ENCODE measurements at regions not wholly inside any gene's neighbourhood (a gene's known extent, or its start where the extent isn't known, plus 50 kb on each side); places are given as distances from the start of the nearest gene placed in this dataset.

GRCh38 chr13:107331359-107331758 lies 763.4 kb upstream of the ARGLU1 start:
- DNase-seq (ENCODE audit: low spot score): no peak

GRCh38 chr13:107330484-107330883 lies 762.5 kb upstream of the ARGLU1 start:
- no peak for DNase-seq (ENCODE audit: low spot score)

GRCh38 chr13:107329991-107330390 lies 762.1 kb upstream of the ARGLU1 start:
- no peak for DNase-seq (ENCODE audit: low spot score)

GRCh38 chr13:107324416-107325204 lies 756.7 kb upstream of the ARGLU1 start:
- no peak for DNase-seq (ENCODE audit: low spot score)

GRCh38 chr13:107322228-107322627 lies 754.3 kb upstream of the ARGLU1 start:
- no peak for DNase-seq (ENCODE audit: low spot score)

- DNase-seq (ENCODE audit: low spot score): no peak
Observed at GRCh38 chr13:107305178-107305577, 737.2 kb upstream of the ARGLU1 start.

GRCh38 chr13:107301724-107302374 lies 733.9 kb upstream of the ARGLU1 start:
- DNase-seq (ENCODE audit: low spot score): no peak

- no peak for DNase-seq (ENCODE audit: low spot score)
Observed at GRCh38 chr13:107299717-107300116, 731.8 kb upstream of the ARGLU1 start.

- no peak for DNase-seq (ENCODE audit: low spot score)
Observed at GRCh38 chr13:107296804-107297203, 728.9 kb upstream of the ARGLU1 start.

GRCh38 chr13:107295416-107296140 lies 727.6 kb upstream of the ARGLU1 start:
- no peak for DNase-seq (ENCODE audit: low spot score)

GRCh38 chr13:107293924-107294323 lies 726.0 kb upstream of the ARGLU1 start:
- no peak for DNase-seq (ENCODE audit: low spot score)

GRCh38 chr13:107291875-107292274 lies 723.9 kb upstream of the ARGLU1 start:
- no peak for DNase-seq (ENCODE audit: low spot score)

- DNase-seq (ENCODE audit: low spot score): no peak
Observed at GRCh38 chr13:107289540-107289939, 721.6 kb upstream of the ARGLU1 start.

- DNase-seq (ENCODE audit: low spot score): no peak
Observed at GRCh38 chr13:107284173-107284572, 716.2 kb upstream of the ARGLU1 start.

GRCh38 chr13:107277911-107278310 lies 710.0 kb upstream of the ARGLU1 start:
- DNase-seq (ENCODE audit: low spot score): no peak

- no peak for DNase-seq (ENCODE audit: low spot score)
Observed at GRCh38 chr13:107276936-107277335, 709.0 kb upstream of the ARGLU1 start.

GRCh38 chr13:107275945-107276614 lies 708.1 kb upstream of the ARGLU1 start:
- no peak for DNase-seq (ENCODE audit: low spot score)

GRCh38 chr13:107275312-107275711 lies 707.4 kb upstream of the ARGLU1 start:
- DNase-seq (ENCODE audit: low spot score): no peak

- DNase-seq (ENCODE audit: low spot score): no peak
Observed at GRCh38 chr13:107271227-107271626, 703.3 kb upstream of the ARGLU1 start.

GRCh38 chr13:107266657-107267056 lies 698.7 kb upstream of the ARGLU1 start:
- DNase-seq (ENCODE audit: low spot score): no peak

GRCh38 chr13:107258599-107259187 lies 690.8 kb upstream of the ARGLU1 start:
- DNase-seq (ENCODE audit: low spot score): no peak

GRCh38 chr13:107254392-107254791 lies 686.5 kb upstream of the ARGLU1 start:
- no peak for DNase-seq (ENCODE audit: low spot score)

Data from globus pallidus (tissue), 1 donor.